ENCODE measurements at regions not wholly inside any gene's neighbourhood (a gene's known extent, or its start where the extent isn't known, plus 50 kb on each side); places are given as distances from the start of the nearest gene placed in this dataset.

- Histone ChIP-seq H3K4me3 (ENCODE audit: low read length) (no peak overlapping the region), H3K36me3 (ENCODE audit: control insufficient read depth, insufficient read depth, low read length) (no peaks in the 10 kb centered on the region), H3K27ac (ENCODE audit: low read depth, low read length) (peak overlapping the region; percentile 53), H3K9me3 (ENCODE audit: control insufficient read depth, low read length) (no peaks in the 10 kb centered on the region), H3K27me3 (ENCODE audit: control insufficient read depth, insufficient read depth, low read length, poor library complexity, severe bottlenecking) (no peaks in the 10 kb centered on the region), H3K9ac (ENCODE audit: extremely low read depth, low read length, poor library complexity, severe bottlenecking) (no peak overlapping the region), H3K4me1 (ENCODE audit: control insufficient read depth, insufficient read depth, low read length) (no peaks in the 10 kb centered on the region)
- H3K27ac Mint-ChIP-seq: no peak overlapping the region
- H3K27me3 Mint-ChIP-seq (ENCODE audit: insufficient read depth): no peaks in the 10 kb centered on the region
- no peak overlapping the region for H3K4me3 Mint-ChIP-seq
- no peaks in the 10 kb centered on the region for H3K4me1 Mint-ChIP-seq
- no peak for TF ChIP-seq CTCF (conservative IDR thresholded peaks at IDR 0.05)
- 94 to 100% methylated on average over 3 of the region's 3 CpGs for WGBS, 2 experiments (ENCODE audit: insufficient coverage in 1 of 2, insufficient read length in 1 of 2)
- no peak for DNase-seq
- no peaks in the 10 kb centered on the region for H3K36me3 Mint-ChIP-seq (ENCODE audit: low read depth)
- H3K9me3 Mint-ChIP-seq: no peaks in the 10 kb centered on the region
Observed at GRCh38 chr3:11928381-11928780, 75.8 kb upstream of the SYN2 start.

- Histone ChIP-seq H3K27me3 (ENCODE audit: control insufficient read depth, insufficient read depth, low read length, poor library complexity, severe bottlenecking) (no peaks in the 10 kb centered on the region), H3K9me3 (ENCODE audit: control insufficient read depth, low read length) (no peaks in the 10 kb centered on the region), H3K9ac (ENCODE audit: extremely low read depth, low read length, poor library complexity, severe bottlenecking) (no peak overlapping the region), H3K36me3 (ENCODE audit: control insufficient read depth, insufficient read depth, low read length) (no peaks in the 10 kb centered on the region), H3K4me3 (ENCODE audit: low read length) (no peak overlapping the region), H3K4me1 (ENCODE audit: control insufficient read depth, insufficient read depth, low read length) (no peaks in the 10 kb centered on the region), H3K27ac (ENCODE audit: low read depth, low read length) (no peak overlapping the region)
- DNase-seq: no peak
- TF ChIP-seq CTCF (conservative IDR thresholded peaks at IDR 0.05): no peak
- Mint-ChIP-seq H3K36me3 (ENCODE audit: low read depth) (no peaks in the 10 kb centered on the region), H3K27me3 (ENCODE audit: insufficient read depth) (no peaks in the 10 kb centered on the region), H3K4me1 (no peaks in the 10 kb centered on the region), H3K27ac (no peak overlapping the region), H3K4me3 (no peak overlapping the region), H3K9me3 (no peaks in the 10 kb centered on the region)
- 86 to 100% methylated on average over 2 to 4 of the region's 4 CpGs for WGBS, 2 experiments (ENCODE audit: insufficient coverage in 1 of 2, insufficient read length in 1 of 2)
Observed at GRCh38 chr3:11929531-11929930, 74.7 kb upstream of the SYN2 start.

GRCh38 chr3:11930084-11930483 is 74.1 kb upstream of the SYN2 start:
- Mint-ChIP-seq H3K9me3 (no peaks in the 10 kb centered on the region), H3K4me3 (no peak overlapping the region), H3K4me1 (no peaks in the 10 kb centered on the region), H3K36me3 (ENCODE audit: low read depth) (no peaks in the 10 kb centered on the region), H3K27me3 (ENCODE audit: insufficient read depth) (no peaks in the 10 kb centered on the region), H3K27ac (no peak overlapping the region)
- no peak for TF ChIP-seq CTCF (conservative IDR thresholded peaks at IDR 0.05)
- Histone ChIP-seq H3K9ac (ENCODE audit: extremely low read depth, low read length, poor library complexity, severe bottlenecking) (no peak overlapping the region), H3K4me1 (ENCODE audit: control insufficient read depth, insufficient read depth, low read length) (no peaks in the 10 kb centered on the region), H3K36me3 (ENCODE audit: control insufficient read depth, insufficient read depth, low read length) (no peaks in the 10 kb centered on the region), H3K27ac (ENCODE audit: low read depth, low read length) (no peak overlapping the region), H3K4me3 (ENCODE audit: low read length) (no peak overlapping the region), H3K27me3 (ENCODE audit: control insufficient read depth, insufficient read depth, low read length, poor library complexity, severe bottlenecking) (no peaks in the 10 kb centered on the region), H3K9me3 (ENCODE audit: control insufficient read depth, low read length) (no peaks in the 10 kb centered on the region)
- 93% methylated on average over 9 to 10 of the region's 10 CpGs for WGBS, 2 experiments (ENCODE audit: insufficient coverage in 1 of 2, insufficient read length in 1 of 2)
- DNase-seq: no peak
